Activated CD8-positive, alpha-beta T cell treated with anti-CD3 and anti-CD28 coated beads for 36 hours (primary cell): ENCODE measurements at regions not wholly inside any gene's neighbourhood (a gene's known extent, or its start where the extent isn't known, plus 50 kb on each side); places are given as distances from the start of the nearest gene placed in this dataset.

Experiments
- ATAC-seq: fragments of 200-7000 bp; cut with Tn5 transposase; one replicate; pipeline ENCODE4 v1.10.0; 2021; ENCODE audit warnings: mild to moderate bottlenecking, moderate library complexity
- CTCF ChIA-PET: fragments of 350-600 bp; sonication (Branson Sonifier 250); formaldehyde crosslinking; loops from one replicate; lab custom pipeline; 2021; ENCODE audit warnings: antibody characterized with exemption; lab: Charles Lee
- POLR2A ChIA-PET: fragments of 350-600 bp; sonication (Branson Sonifier 250); formaldehyde crosslinking; loops from one replicate; lab custom pipeline; 2021; ENCODE audit warnings: antibody characterized with exemption; lab: Charles Lee
- DNase-seq: peaks from one replicate; pipeline ENCODE4 v3.0.0-alpha.2; 2020
- H3K27ac Mint-ChIP-seq: one replicate; pipeline ENCODE4 v1.8.0; 2021; ENCODE audit warnings: mild to moderate bottlenecking, mixed read lengths
- H3K27me3 Mint-ChIP-seq: one replicate; pipeline ENCODE4 v1.8.0; 2021; ENCODE audit warnings: mixed read lengths
- H3K36me3 Mint-ChIP-seq: one replicate; pipeline ENCODE4 v1.8.0; 2021; ENCODE audit warnings: low read depth, mixed read lengths
- H3K4me1 Mint-ChIP-seq: one replicate; pipeline ENCODE4 v1.8.0; 2021; ENCODE audit warnings: low read depth, mixed read lengths
- H3K4me3 Mint-ChIP-seq: one replicate; pipeline ENCODE4 v1.8.0; 2021; ENCODE audit warnings: mild to moderate bottlenecking, moderate library complexity, mixed read lengths
- H3K9me3 Mint-ChIP-seq: one replicate; pipeline ENCODE4 v1.8.0; 2021; ENCODE audit warnings: mixed read lengths
- CTCF ChIP-seq: fragments of 200-600 bp; IDR thresholded peaks from one replicate; pipeline ENCODE4 v1.8.0; 2022; ENCODE audit warnings: antibody characterized with exemption, mild to moderate bottlenecking
- intact Hi-C: fragments of 100-400 bp; cut with micrococcal nuclease; formaldehyde crosslinking; loops from one replicate; pipeline ENCODE4 v1.10.0; 2022

- no peak for TF ChIP-seq CTCF
- DNase-seq, result no peak
- CTCF ChIA-PET, result interaction anchor here (0.6 kb wide), 1 partner anchor 10 kb away, joined by 3 read pairs; no protein-coding TSS in a partner anchor
- Mint-ChIP-seq H3K4me3 (no peak overlapping the region), H3K36me3 (no peaks in the 10 kb centered on the region), H3K4me1 (no peaks in the 10 kb centered on the region), H3K27ac (no peak overlapping the region), H3K9me3 (no peaks in the 10 kb centered on the region), H3K27me3 (peaks cover 6% of the 10 kb centered on the region)
- ATAC-seq, result no peak
- intact Hi-C loops, result no loop called here
- POLR2A ChIA-PET, result no interaction called here
These were observed 645.8 kb upstream of the USP24 start for GRCh38 chr1:55860798-55861519.

GRCh38 chr1:55860326-55860725 is 645.2 kb upstream of the USP24 start:
- no peaks in the 10 kb centered on the region for H3K9me3 Mint-ChIP-seq
- ATAC-seq (no peak), DNase-seq (no peak)
- peaks cover 6% of the 10 kb centered on the region for H3K27me3 Mint-ChIP-seq
- ChIA-PET POLR2A (no interaction called here), CTCF (no interaction called here)
- H3K4me1 Mint-ChIP-seq, result no peaks in the 10 kb centered on the region
- TF ChIP-seq CTCF, result no peak
- H3K36me3 Mint-ChIP-seq, result no peaks in the 10 kb centered on the region
- intact Hi-C loops, result no loop called here
- no peak overlapping the region for H3K27ac Mint-ChIP-seq
- no peak overlapping the region for H3K4me3 Mint-ChIP-seq

- no peak for TF ChIP-seq CTCF
- Mint-ChIP-seq H3K9me3 (no peaks in the 10 kb centered on the region), H3K27ac (no peak overlapping the region), H3K4me1 (no peaks in the 10 kb centered on the region), H3K27me3 (peaks cover 5% of the 10 kb centered on the region), H3K36me3 (no peaks in the 10 kb centered on the region), H3K4me3 (no peak overlapping the region)
- ChIA-PET POLR2A (no interaction called here), CTCF (no interaction called here)
- no peak for DNase-seq
- no peak for ATAC-seq
- intact Hi-C loops, result no loop called here
These were observed 639.7 kb upstream of the USP24 start for GRCh38 chr1:55854911-55855310.

GRCh38 chr1:55848906-55849305 is 633.7 kb upstream of the USP24 start:
- Mint-ChIP-seq H3K4me1 (no peaks in the 10 kb centered on the region), H3K4me3 (no peak overlapping the region), H3K9me3 (no peaks in the 10 kb centered on the region), H3K36me3 (no peaks in the 10 kb centered on the region), H3K27me3 (peaks cover 5% of the 10 kb centered on the region), H3K27ac (no peak overlapping the region)
- ChIA-PET POLR2A (no interaction called here), CTCF (interaction anchor here (0.9 kb wide), 1 partner anchor 11 kb away, joined by 3 read pairs; no protein-coding TSS in a partner anchor)
- intact Hi-C loops, result no loop called here
- DNase-seq, result no peak
- no peak for ATAC-seq
- TF ChIP-seq CTCF, result no peak

GRCh38 chr1:55846051-55846450 is 630.9 kb upstream of the USP24 start:
- Mint-ChIP-seq H3K36me3 (no peaks in the 10 kb centered on the region), H3K4me3 (no peak overlapping the region), H3K4me1 (no peaks in the 10 kb centered on the region), H3K27me3 (peaks cover 5% of the 10 kb centered on the region), H3K9me3 (no peaks in the 10 kb centered on the region), H3K27ac (no peak overlapping the region)
- ATAC-seq, result no peak
- CTCF ChIA-PET, result no interaction called here
- POLR2A ChIA-PET, result no interaction called here
- TF ChIP-seq CTCF, result no peak
- no peak for DNase-seq
- intact Hi-C loops, result no loop called here
